Neural crest cell (in vitro differentiated cells): ENCODE measurements at regions not wholly inside any gene's neighbourhood (a gene's known extent, or its start where the extent isn't known, plus 50 kb on each side); places are given as distances from the start of the nearest gene placed in this dataset.
A peak's percentile ranks its signal among the peaks of the same experiment; 100 is the strongest.

Experiments used
- DNase-seq: peaks from one replicate; pipeline ENCODE4 v3.0.0; 2021; ENCODE audit warnings: low read depth, mixed read lengths, low spot score
- H3K27ac Mint-ChIP-seq: one replicate; pipeline ENCODE4 v1.8.0; 2021; ENCODE audit warnings: mild to moderate bottlenecking, mixed read lengths; ENCODE audit not compliant: unreplicated experiment
- H3K27me3 Mint-ChIP-seq: 2 replicates; pipeline ENCODE4 v1.8.0; 2021; ENCODE audit warnings: low read depth, mild to moderate bottlenecking, mixed read lengths
- H3K36me3 Mint-ChIP-seq: 2 replicates; pipeline ENCODE4 v1.8.0; 2021; ENCODE audit warnings: low read depth, mild to moderate bottlenecking, mixed read lengths
- H3K4me1 Mint-ChIP-seq: 2 replicates; pipeline ENCODE4 v1.8.0; 2021; ENCODE audit warnings: mixed read lengths
- H3K4me3 Mint-ChIP-seq: one replicate; pipeline ENCODE4 v1.8.0; 2021; ENCODE audit warnings: mild to moderate bottlenecking, mixed read lengths
- H3K9me3 Mint-ChIP-seq: 2 replicates; pipeline ENCODE4 v1.8.0; 2021; ENCODE audit warnings: mixed read lengths
- CTCF ChIP-seq: fragments of 200-600 bp; sonication (generic); conservative IDR thresholded peaks from 2 replicates; pipeline ENCODE4 v1.5.0; 2021; ENCODE audit warnings: antibody characterized with exemption, mild to moderate bottlenecking

GRCh38 chr3:193190146-193190786, 50.8 kb upstream of the PLAAT1 start:
- DNase-seq = peak; percentile 13
- TF ChIP-seq CTCF = peak; percentile 63
- H3K9me3 Mint-ChIP-seq = no peaks in the 10 kb centered on the region

More at GRCh38 chr3:193190146-193190786, 50.8 kb upstream of the PLAAT1 start:
- H3K4me3 Mint-ChIP-seq = no peak overlapping the region
- H3K27me3 Mint-ChIP-seq = peaks cover 2% of the 10 kb centered on the region
- H3K27ac Mint-ChIP-seq = no peak overlapping the region
- H3K4me1 Mint-ChIP-seq = no peaks in the 10 kb centered on the region
- no peaks in the 10 kb centered on the region for H3K36me3 Mint-ChIP-seq
